GM04503 (cell line): ENCODE measurements at regions not wholly inside any gene's neighbourhood (a gene's known extent, or its start where the extent isn't known, plus 50 kb on each side); places are given as distances from the start of the nearest gene placed in this dataset.
A peak's percentile ranks its signal among the peaks of the same experiment; 100 is the strongest.

ENCODE experiments used
- DNase-seq: peaks from one replicate; pipeline ENCODE4 v3.0.0-alpha.2; 2012; ENCODE audit warnings: low read depth

GRCh38 chr14:29039171-29039570, 272.6 kb downstream of the FOXG1 start:
- peak; percentile 12 for DNase-seq

- DNase-seq: no peak
Observed at GRCh38 chr14:29042551-29042950, 276.0 kb downstream of the FOXG1 start.

GRCh38 chr14:29043737-29044136, 277.1 kb downstream of the FOXG1 start:
- no peak for DNase-seq

- DNase-seq: no peak
Observed at GRCh38 chr14:29045237-29045636, 278.6 kb downstream of the FOXG1 start.

DNA sequence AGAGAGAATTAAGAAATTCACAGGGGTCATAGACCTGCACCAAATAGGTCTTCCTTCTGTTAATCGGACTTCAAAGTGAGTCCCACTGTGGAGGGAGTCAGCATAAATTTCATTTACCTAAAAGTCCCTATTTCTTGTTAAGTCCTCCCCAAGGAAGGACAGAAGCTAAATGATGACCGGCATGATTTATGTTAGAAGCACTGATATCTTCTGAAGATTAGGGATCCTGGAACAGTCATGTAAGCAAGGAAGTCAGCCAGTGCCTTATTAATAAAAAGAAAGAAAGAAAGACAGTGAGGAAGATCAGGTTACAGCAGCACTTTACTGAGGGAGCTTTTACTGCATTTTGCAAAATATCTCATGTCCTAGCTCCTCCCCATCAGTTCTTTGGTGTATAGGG, 287.5 kb downstream of the FOXG1 start:
- no peak for DNase-seq

DNA sequence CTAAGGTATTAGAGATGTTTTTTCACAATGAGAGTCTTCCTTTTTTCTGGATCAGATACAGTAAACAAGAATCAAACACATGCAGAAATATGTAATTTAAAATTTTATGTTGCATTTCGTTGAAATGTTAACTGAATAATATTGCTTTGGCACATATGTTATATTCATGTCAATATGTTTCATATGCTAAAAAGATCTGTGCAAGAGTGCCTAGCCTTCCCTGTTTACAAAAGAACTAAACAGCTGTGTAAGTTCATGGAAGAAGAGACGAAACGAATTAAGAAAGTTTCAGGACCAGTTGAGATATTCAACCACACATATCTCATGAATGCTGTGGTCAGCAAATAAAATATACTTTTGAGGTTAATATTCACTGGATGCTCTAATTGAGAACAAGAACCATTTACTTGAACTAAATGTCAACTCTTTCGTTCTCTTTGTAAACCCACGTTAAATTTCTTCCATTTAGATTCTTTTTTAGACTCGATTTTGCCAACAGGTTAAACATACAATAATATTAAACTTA, 289.5 kb downstream of the FOXG1 start:
- no peak for DNase-seq

- no peak for DNase-seq
Observed at GRCh38 chr14:29061702-29062101, 295.1 kb downstream of the FOXG1 start.

DNA sequence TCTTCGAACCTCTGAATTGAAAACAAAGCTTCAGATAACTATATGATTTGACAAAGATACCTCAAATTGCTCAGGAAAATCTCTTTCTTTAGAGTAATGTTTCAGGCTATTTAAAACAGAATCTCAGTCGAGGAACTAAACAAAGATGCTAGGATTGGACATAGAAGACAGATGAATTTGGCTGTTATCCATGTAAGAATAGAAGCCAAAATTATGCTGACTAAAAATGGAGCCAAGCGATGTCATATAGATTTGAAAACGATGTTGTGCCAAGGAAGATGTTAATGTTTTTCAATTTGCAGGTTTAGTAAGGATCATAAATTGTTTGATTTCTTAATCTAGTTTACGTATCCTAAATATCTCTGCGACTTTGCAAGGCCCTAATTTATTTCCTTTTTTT, 295.9 kb downstream of the FOXG1 start:
- no peak for DNase-seq

- DNase-seq: no peak
Observed at GRCh38 chr14:29062976-29063375, 296.4 kb downstream of the FOXG1 start.

DNA sequence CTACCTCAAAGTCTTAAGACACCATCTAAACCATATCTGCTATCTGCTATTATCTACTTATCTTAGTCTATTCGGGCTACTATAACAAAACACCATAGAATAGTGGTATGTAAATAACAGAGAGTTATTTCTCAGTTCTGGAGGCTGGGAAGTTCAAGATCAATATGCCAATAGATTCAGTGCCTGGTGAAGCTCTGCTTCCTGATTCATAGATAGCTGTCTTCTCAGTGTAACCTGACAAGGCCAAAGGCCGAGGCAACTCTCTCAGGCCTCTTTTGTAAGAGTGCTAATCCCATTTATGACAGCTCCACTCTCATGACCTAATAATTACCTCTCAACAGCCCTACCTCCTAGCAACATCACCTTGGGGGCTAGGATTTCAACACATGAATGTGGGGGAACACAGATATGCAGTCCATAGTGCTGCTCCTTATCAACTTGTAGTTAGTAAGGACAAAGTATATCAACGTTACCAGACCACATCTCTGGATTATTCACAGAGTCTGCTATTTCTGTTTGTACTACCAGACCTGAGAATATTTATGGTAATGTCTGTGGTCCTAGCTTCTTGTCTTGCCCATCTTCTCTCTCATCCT, 297.8 kb downstream of the FOXG1 start:
- no peak for DNase-seq

- no peak for DNase-seq
Observed at GRCh38 chr14:29069228-29069627, 302.6 kb downstream of the FOXG1 start.

DNA sequence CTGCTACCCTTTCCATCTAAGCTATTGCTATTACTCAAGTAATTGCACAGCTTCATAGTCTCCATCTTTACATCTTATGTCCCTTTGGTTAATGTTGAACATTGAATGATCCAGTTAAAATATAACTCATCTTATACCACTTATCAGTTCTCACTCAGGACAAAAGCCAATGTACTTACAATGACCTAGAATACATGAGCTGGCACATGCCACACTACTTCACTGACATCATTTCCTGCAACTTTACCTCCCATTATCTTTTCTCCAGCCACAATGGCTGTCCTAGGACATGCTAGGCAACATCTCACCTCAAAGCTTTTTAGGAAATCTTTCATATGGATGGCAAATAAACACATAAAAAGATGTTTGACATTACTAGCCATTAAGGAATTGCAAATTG, 309.2 kb downstream of the FOXG1 start:
- DNase-seq: no peak

GRCh38 chr14:29077916-29078315, 311.3 kb downstream of the FOXG1 start:
- no peak for DNase-seq

DNA sequence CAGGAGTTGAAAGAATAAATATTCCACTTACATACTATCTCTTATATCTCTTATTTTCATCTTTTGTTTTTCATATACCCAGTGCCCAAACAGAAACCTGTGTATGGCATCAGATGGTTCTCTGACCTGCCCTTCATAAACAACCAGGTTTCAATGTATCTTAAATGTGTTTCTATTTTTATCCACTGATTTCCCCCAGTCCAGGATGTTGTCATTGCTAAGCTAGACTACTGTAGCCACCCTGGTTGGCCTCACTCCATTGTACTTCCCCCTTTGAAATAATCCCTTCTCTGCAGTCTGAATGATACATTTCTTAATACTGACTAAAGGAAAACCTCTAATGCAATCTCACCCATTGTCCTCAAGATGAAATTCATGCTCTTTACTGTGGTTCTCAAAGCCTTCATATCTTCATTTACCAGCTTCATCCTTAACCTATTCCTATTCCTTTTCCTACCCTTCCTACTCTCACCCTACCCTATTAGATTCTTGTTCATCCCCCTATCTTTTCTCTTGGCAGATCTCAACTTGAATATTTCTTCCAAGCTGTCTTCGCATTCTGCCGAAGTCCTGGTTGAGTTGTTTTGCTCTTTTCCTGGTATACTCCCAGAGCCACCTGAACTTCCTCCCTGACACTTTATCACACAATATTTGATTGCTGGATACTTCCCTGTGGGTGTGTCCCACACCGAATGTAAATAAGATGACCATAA, 312.4 kb downstream of the FOXG1 start:
- no peak for DNase-seq

- DNase-seq: no peak
Observed at GRCh38 chr14:29085546-29085945, 319.0 kb downstream of the FOXG1 start.

DNA sequence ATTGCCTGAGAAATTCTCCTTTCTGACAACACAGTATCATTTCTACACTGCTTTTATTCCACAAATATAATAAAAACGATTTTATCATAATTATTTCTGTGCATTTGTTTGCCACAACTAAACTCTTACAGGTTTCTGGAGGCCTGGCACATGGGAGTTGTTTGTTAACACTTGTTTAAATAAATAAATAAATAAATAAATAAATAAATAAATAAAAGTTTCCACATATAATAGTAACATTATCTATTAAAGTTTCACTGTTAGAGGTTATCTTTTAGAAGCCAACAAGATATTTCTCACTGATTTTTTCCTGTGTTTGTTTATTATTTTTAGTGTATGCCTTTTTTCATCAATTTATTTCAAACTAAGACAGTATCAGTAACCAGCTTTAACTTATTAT, 323.3 kb downstream of the FOXG1 start:
- DNase-seq: no peak

DNA sequence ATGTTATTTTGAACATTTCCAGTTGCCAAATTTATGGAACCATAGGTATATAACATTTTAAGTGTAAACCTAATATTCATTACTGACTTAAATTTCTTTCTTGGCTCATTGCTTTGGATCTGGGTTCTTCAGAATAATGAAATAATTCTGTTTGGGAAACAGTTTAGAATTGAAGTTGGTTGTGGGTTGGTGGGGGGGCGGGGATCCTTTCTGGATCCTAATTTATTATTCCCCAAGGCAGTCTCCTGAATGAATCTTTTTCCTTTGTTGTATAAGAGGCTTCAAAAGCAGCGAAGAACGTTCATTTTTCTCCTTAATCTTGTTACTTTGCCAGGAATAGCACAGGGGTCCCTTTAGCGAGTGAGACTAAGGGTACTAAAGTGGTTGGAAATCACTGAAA, 325.5 kb downstream of the FOXG1 start:
- DNase-seq: no peak

DNA sequence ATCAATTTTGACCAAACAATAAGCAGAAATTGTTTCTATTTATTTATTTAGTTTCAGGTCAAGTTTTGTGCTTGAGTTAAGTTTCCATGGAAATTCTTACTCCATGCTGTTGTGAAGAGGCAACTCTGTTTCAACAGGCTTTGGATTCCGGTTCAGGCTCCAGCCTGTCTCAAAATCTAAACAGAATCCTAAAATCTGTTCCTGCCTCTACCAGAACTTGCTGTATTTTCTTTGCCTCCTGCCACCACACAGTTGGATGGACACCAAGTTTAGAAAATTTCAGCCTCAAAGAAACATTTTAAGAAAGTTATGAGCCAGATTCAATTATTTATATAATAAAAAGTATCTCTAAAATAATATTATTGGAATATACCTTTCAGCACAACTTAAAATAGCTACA, 330.9 kb downstream of the FOXG1 start:
- no peak for DNase-seq

DNA sequence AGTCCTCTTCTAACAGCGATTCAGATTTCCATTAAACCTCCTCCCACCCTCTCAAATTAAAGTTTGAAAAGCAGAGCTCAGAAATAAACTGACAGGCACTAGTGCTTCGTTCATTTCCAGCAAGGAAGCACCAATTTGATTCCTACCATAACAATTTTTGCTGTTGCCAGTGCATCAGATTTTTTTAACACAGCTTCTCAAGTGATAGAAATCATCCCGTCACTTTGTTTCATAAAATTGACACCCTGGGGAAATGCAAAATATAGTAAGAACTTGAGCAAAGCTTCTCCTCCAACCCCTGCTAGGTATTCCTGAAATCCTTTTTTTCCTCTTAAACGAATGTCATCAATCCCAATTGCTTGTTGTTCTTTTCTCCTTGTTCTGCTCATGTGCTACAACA, 332.1 kb downstream of the FOXG1 start:
- no peak for DNase-seq

DNA sequence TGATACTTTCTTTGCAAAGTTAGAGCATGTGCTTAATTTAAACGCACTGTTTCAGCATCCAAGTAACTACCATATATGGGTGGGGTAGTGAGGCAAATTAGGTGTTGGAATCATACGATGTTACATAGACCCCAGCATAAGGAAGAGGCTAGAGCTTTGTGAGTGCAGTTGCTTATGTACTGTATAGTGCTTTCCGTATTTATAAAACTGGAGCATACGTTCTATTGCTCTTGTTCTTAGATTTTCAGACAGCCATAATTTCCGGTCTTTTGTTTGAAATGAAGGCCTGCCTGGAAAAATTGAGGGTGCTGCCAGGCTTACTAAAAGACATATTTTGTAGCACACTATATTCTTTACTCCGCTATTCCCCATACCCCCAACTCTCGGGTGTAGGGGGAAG, 335.7 kb downstream of the FOXG1 start:
- no peak for DNase-seq

DNA sequence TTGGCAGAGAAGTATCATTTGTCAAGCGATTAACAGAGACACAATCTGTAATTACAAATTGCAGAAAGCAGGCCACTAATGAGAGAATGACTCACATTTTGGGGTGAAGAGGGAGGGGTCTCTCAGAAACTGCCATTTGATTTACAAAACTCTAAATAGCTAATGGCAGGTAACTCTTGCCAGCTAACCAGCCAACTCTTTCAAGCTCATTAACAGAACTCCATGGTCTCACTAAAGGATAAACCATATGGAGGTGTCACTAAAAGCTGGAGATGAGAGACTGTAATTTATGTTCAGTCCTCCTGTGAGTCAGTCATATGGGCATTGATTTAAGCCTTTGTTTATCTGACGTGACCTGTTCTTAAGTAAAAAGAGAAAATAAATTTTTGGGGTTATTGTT, 336.4 kb downstream of the FOXG1 start:
- DNase-seq: no peak

- DNase-seq: no peak
Observed at GRCh38 chr14:29108908-29109307, 342.3 kb downstream of the FOXG1 start.

DNA sequence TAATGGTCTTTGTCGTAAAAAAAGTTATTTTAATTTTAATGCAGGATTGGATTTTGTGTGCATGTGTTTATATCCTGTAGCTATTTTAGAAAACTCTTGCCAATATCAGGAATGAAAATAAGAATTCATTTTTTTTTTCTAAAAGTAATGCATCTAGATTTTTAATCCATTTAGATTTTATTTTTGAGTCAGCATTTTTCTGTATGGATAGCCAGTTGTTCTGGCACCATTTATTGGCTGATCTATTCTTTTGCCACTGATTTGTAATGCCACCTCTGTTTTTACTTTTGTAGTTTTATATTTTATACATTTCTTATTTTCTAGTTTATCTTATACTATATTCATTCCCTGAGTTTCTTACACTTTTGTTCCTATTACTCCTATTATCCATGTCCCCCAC, 343.0 kb downstream of the FOXG1 start:
- no peak for DNase-seq

DNA sequence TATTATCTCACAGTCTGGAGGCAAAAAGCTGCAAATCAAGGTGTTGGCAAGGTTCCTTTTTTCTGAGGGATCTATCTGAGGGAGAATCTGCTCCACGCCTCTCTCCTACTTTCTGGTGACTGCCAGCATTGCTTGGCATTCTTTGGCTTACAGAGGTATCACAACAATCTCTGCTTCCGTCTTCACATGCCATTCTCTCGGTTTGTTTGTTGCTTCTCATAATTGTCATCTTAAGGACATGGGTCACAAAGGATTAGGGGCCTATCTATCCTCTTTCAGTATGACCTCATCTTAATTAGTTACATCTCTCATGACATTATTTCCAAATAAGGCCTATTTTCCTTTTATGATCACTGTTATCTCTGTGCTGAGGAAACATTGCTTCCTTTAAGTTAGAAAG, 345.0 kb downstream of the FOXG1 start:
- peak; percentile 0 for DNase-seq
